ENCODE measurements at regions not wholly inside any gene's neighbourhood (a gene's known extent, or its start where the extent isn't known, plus 50 kb on each side); places are given as distances from the start of the nearest gene placed in this dataset.
A peak's percentile ranks its signal among the peaks of the same experiment; 100 is the strongest.

DNA sequence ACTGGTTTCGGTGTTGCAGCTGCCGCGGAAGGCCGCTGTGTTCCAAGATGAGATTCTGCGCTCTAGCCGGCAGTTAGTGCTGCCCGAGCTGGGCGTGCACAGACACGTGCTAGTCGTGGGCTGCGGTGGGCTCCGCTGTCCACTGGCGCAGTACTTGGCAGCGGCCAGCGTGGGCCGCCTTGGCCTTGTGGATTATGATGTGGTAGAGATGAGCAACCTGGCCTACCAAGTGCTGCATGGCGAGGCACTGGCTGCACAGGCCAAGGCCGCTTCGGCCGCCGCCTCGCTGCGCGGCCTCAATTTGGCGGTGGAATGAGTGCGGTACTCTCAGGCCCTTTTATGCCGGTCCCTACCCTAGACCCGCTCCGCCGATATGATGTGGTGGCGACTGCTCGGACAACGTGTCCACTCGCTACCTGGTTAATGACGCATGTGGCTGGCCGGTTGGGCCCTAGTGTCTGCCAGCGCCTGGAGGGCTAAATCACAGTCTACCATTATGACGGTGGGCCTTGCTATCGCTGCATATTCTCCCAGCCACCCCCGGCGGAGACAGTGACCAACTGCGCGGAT, 102.2 kb downstream of the SNAPC1 start:
- H3K27ac Mint-ChIP-seq: no peak overlapping the region
- no peak overlapping the region for H3K27ac ChIP-seq (ENCODE audit: low read length)
- H3K4me3 ChIP-seq (ENCODE audit: low read length): no peak overlapping the region
- no peaks in the 10 kb centered on the region for H3K36me3 ChIP-seq (ENCODE audit: control insufficient read depth, insufficient read depth, low read length)
- peaks cover 0 to 4% of the 10 kb centered on the region in 2 donors for H3K4me1 Mint-ChIP-seq
- H3K4me3 Mint-ChIP-seq: no peak overlapping the region
- H3K36me3 Mint-ChIP-seq: no peaks in the 10 kb centered on the region
- DNase-seq (no peak), ATAC-seq (no peak)
- no peaks in the 10 kb centered on the region for H3K9me3 Mint-ChIP-seq
- WGBS (ENCODE audit: insufficient coverage): 96% methylated on average over 43 of the region's 43 CpGs
- H3K9me3 ChIP-seq (ENCODE audit: control insufficient read depth, insufficient read depth, low read length): no peaks in the 10 kb centered on the region
- H3K27me3 ChIP-seq (ENCODE audit: control insufficient read depth, insufficient read depth, low read length): no peaks in the 10 kb centered on the region
- TF ChIP-seq CTCF (IDR thresholded peaks at IDR 0.05): no peak
- intact Hi-C loops (cut with micrococcal nuclease): no loop called here
- H3K4me1 ChIP-seq (ENCODE audit: control insufficient read depth, insufficient read depth, low read length): no peaks in the 10 kb centered on the region
- H3K27me3 Mint-ChIP-seq (ENCODE audit: low read depth in 2 of 2): peaks cover 4 to 37% of the 10 kb centered on the region in 2 donors

GRCh38 chr14:61866932-61867920, 105.0 kb downstream of the SNAPC1 start:
- no peak for DNase-seq

GRCh38 chr14:61868846-61869245, 106.6 kb downstream of the SNAPC1 start:
- H3K4me3 Mint-ChIP-seq: no peak overlapping the region
- intact Hi-C loops (cut with micrococcal nuclease): no loop called here
- H3K4me3 ChIP-seq (ENCODE audit: low read length): no peak overlapping the region

More at GRCh38 chr14:61866932-61867920, 105.0 kb downstream of the SNAPC1 start:
- Histone ChIP-seq H3K9me3 (ENCODE audit: control insufficient read depth, insufficient read depth, low read length) (peaks cover 3% of the 10 kb centered on the region), H3K4me3 (ENCODE audit: low read length) (no peak overlapping the region), H3K4me1 (ENCODE audit: control insufficient read depth, insufficient read depth, low read length) (no peaks in the 10 kb centered on the region), H3K27ac (ENCODE audit: low read length) (no peak overlapping the region), H3K27me3 (ENCODE audit: control insufficient read depth, insufficient read depth, low read length) (peaks cover 9% of the 10 kb centered on the region), H3K36me3 (ENCODE audit: control insufficient read depth, insufficient read depth, low read length) (no peaks in the 10 kb centered on the region)
- H3K27me3 Mint-ChIP-seq (ENCODE audit: low read depth in 2 of 2): peaks cover 7 to 60% of the 10 kb centered on the region in 2 donors
- ATAC-seq: peak in 2 of 3 donors; percentile 50 to 55
- intact Hi-C loops (cut with micrococcal nuclease): no loop called here
- no peak for TF ChIP-seq CTCF (IDR thresholded peaks at IDR 0.05)
- H3K36me3 Mint-ChIP-seq: peaks cover 13% of the 10 kb centered on the region
- H3K4me1 Mint-ChIP-seq: peaks cover 0 to 4% of the 10 kb centered on the region in 2 donors
- no peak overlapping the region for H3K27ac Mint-ChIP-seq
- H3K4me3 Mint-ChIP-seq: no peak overlapping the region
- 19% methylated on average over 4 of the region's 6 CpGs for WGBS (ENCODE audit: insufficient coverage)
- peaks cover 3 to 5% of the 10 kb centered on the region in 2 donors for H3K9me3 Mint-ChIP-seq

More at GRCh38 chr14:61868846-61869245, 106.6 kb downstream of the SNAPC1 start:
- H3K27me3 Mint-ChIP-seq (ENCODE audit: low read depth in 2 of 2): peaks cover 16 to 61% of the 10 kb centered on the region in 2 donors
- DNase-seq: no peak
- peaks cover 13% of the 10 kb centered on the region for H3K36me3 Mint-ChIP-seq
- TF ChIP-seq CTCF (IDR thresholded peaks at IDR 0.05): no peak
- no CpG with 5 or more reads among the region's 1 CpG for WGBS (ENCODE audit: insufficient coverage)
- no peak for ATAC-seq
- peaks cover 3 to 5% of the 10 kb centered on the region in 2 donors for H3K9me3 Mint-ChIP-seq
- peaks cover 9% of the 10 kb centered on the region for H3K27me3 ChIP-seq (ENCODE audit: control insufficient read depth, insufficient read depth, low read length)
- peaks cover 3% of the 10 kb centered on the region for H3K9me3 ChIP-seq (ENCODE audit: control insufficient read depth, insufficient read depth, low read length)
- no peaks in the 10 kb centered on the region for H3K4me1 ChIP-seq (ENCODE audit: control insufficient read depth, insufficient read depth, low read length)
- no peak overlapping the region for H3K27ac Mint-ChIP-seq
- no peaks in the 10 kb centered on the region for H3K36me3 ChIP-seq (ENCODE audit: control insufficient read depth, insufficient read depth, low read length)
- peaks cover 0 to 4% of the 10 kb centered on the region in 2 donors for H3K4me1 Mint-ChIP-seq
- no peak overlapping the region for H3K27ac ChIP-seq (ENCODE audit: low read length)

Measured in natural killer cell (primary cell).